Endothelial cell of umbilical vein (primary cell): ENCODE measurements at regions not wholly inside any gene's neighbourhood (a gene's known extent, or its start where the extent isn't known, plus 50 kb on each side); places are given as distances from the start of the nearest gene placed in this dataset.

Experiments used
- CTCF ChIP-seq, 2 donors: IDR thresholded peaks; 1 replicate in 1 of 2; 2 replicates in 1 of 2; pipeline ENCODE4 v1.5.1; 2011; ENCODE audit warnings: low read length in 2 of 2, mild to moderate bottlenecking in 2 of 2, moderate library complexity in 2 of 2, control low read depth in 1 of 2, inconsistent platforms in 1 of 2, low read depth in 1 of 2; ENCODE audit not compliant: insufficient read depth in 1 of 2; ENCODE audit errors: extremely low read depth in 1 of 2
- EZH2 ChIP-seq: IDR thresholded peaks from 2 replicates; pipeline ENCODE4 v1.6.1; 2012; ENCODE audit warnings: borderline replicate concordance, low read depth, mild to moderate bottlenecking, moderate library complexity, low read length, inconsistent platforms; ENCODE audit not compliant: severe bottlenecking
- FOS ChIP-seq: IDR thresholded peaks from 2 replicates; pipeline ENCODE4 v1.6.1; 2011; ENCODE audit warnings: mild to moderate bottlenecking, low read length, moderate library complexity, borderline replicate concordance; ENCODE audit not compliant: insufficient read depth
- MAX ChIP-seq: IDR thresholded peaks from 2 replicates; pipeline ENCODE4 v1.6.1; 2011; ENCODE audit not compliant: insufficient read depth, insufficient read length
- POLR2A ChIP-seq: IDR thresholded peaks from 2 replicates; pipeline ENCODE4 v1.6.1; 2012; ENCODE audit warnings: low read depth, mild to moderate bottlenecking, control low read depth, low read length
- POLR2AphosphoS5 ChIP-seq: IDR thresholded peaks from 2 replicates; pipeline ENCODE4 v1.6.1; 2012; ENCODE audit warnings: low read depth, mild to moderate bottlenecking, control low read depth, low read length, moderate library complexity; ENCODE audit not compliant: insufficient read depth

- TF ChIP-seq CTCF (IDR thresholded peaks at IDR 0.05; ENCODE audit: extremely low read depth in 1 of 2, insufficient read depth in 1 of 2, low read depth in 1 of 2, low read length in 2 of 2) (no peak), EZH2 (no peak), MAX (no peak), POLR2A (no peak), POLR2AphosphoS5 (no peak), FOS (no peak)
Measured at GRCh38 chr5:61253547-61253946, 78.5 kb upstream of the ZSWIM6 start.
